Coronary artery (tissue), 2 donors: ENCODE measurements at regions not wholly inside any gene's neighbourhood (a gene's known extent, or its start where the extent isn't known, plus 50 kb on each side); places are given as distances from the start of the nearest gene placed in this dataset.

Experiments
- DNase-seq: peaks from one replicate; pipeline ENCODE4 v3.0.0-alpha.2; 2017; ENCODE audit warnings: low spot score
- H3K27ac ChIP-seq, 2 donors: fragments of 200-600 bp; sonication (generic); one replicate each; pipeline ENCODE4 v1.5.1; 2016 to 2019
- H3K4me3 ChIP-seq: fragments of 200-600 bp; sonication (generic); 2 replicates; pipeline ENCODE4 v1.5.1; 2016; ENCODE audit warnings: mild to moderate bottlenecking, moderate library complexity
- TF ChIP-seq, protein P1 (sequence below): fragments of 200-600 bp; sonication (generic); IDR thresholded peaks from one replicate; pipeline ENCODE4 v1.5.1; 2019; ENCODE audit warnings: antibody characterized with exemption

DNA sequence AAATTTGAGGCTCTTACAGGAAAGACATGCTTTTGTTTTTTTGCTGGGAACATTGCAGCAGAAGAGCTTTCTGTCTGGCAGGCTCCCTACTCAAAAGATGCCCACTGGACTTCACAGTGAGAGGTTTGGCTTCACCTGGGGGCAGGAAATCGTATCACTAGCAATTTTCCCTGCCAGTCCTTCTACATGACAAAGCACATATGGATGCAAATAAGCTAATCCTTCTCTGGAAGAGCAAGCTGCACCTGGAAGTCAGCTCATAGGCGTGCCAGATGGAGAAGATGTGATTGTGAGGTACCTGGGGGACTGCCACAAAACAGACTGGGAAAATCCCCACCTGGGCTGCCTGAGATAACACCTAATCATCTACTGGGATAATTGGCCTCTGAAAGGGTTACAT, 195.0 kb upstream of the CPHXL start:
- TF ChIP-seq, protein P1, sequence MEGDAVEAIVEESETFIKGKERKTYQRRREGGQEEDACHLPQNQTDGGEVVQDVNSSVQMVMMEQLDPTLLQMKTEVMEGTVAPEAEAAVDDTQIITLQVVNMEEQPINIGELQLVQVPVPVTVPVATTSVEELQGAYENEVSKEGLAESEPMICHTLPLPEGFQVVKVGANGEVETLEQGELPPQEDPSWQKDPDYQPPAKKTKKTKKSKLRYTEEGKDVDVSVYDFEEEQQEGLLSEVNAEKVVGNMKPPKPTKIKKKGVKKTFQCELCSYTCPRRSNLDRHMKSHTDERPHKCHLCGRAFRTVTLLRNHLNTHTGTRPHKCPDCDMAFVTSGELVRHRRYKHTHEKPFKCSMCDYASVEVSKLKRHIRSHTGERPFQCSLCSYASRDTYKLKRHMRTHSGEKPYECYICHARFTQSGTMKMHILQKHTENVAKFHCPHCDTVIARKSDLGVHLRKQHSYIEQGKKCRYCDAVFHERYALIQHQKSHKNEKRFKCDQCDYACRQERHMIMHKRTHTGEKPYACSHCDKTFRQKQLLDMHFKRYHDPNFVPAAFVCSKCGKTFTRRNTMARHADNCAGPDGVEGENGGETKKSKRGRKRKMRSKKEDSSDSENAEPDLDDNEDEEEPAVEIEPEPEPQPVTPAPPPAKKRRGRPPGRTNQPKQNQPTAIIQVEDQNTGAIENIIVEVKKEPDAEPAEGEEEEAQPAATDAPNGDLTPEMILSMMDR: no peak
- H3K4me3 ChIP-seq: no peak overlapping the region
- no peak for DNase-seq
- H3K27ac ChIP-seq: no peak overlapping the region

DNA sequence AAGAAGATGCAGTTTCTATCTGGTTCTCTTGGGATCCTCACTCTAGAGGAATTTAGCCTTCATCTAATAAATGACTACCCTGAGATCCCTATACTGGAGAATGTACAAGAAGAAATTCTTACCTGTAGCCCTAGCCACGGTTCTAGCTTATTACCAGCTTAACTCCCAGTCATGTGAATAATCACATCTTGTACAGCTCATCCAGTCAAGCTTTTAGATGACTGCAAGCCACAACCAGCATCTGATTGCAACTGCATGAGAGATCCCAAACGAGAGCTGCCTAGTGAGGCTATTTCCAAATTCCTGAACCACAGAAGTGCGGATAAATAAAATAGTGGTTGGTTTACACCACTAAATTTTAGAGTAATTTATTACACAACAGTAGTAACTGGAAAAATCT, 196.0 kb upstream of the CPHXL start:
- TF ChIP-seq, protein P1: no peak
- DNase-seq: no peak
- Histone ChIP-seq H3K4me3 (no peak overlapping the region), H3K27ac (no peak overlapping the region)

DNA sequence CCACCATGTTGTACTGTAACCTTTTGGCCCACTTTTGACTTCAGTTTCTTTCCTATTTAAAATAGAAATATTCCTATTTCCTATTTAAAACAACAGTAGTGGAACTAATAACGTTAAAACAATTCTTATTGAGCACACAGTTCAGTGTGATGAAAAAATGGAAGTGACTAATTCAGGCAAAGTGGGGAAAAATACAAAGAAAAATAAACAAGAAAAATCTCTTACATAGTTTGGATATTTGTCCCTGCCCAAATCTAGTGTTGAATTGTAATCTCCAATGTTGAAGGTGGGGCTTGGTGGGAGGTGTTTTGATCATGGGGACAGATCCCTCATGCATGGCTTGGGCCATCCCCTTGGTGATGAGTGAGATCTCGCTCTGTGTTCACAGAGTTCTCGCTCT, 198.1 kb upstream of the CPHXL start:
- H3K4me3 ChIP-seq: no peak overlapping the region
- TF ChIP-seq, protein P1: no peak
- DNase-seq: no peak
- H3K27ac ChIP-seq: no peak overlapping the region

DNA sequence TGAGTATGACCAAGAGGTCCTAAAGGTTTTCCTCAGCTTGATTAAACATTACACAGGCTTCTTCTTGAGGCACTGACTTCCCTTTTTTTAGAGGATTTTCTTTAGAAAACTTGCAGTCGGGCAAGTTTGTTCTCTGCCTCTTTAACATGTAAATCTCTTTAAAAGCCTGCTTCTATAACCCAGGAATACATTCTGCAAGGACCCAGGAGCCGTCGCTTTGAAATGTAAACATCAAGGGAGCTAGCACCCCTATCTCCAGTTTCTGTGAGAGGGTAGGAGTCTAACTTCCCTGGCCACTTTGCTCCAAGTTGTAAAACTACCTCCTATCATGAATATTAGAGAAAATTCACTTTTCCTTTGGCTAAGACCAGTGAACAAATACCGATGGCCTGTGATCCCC, 201.5 kb upstream of the CPHXL start:
- Histone ChIP-seq H3K4me3 (no peak overlapping the region), H3K27ac (no peak overlapping the region)
- TF ChIP-seq, protein P1: no peak
- DNase-seq: no peak

DNA sequence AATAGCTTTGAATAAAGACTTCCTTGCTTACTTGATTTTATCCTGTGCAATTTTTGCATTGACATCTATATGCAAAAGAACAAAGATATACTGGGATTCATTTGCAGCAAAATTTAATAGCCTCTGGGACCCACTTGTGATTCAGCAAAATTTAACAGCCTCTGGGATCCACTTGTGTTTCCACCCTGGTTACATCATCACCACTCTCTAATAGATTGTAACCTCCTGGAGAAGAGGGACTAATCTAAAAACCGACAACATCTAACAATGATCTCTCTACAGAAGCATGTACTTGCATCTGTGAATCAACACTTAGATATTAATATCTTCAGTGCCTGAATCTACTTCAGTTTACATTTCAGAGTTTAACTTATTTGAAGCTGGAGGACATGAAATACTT, 202.0 kb upstream of the CPHXL start:
- Histone ChIP-seq H3K27ac (no peak overlapping the region), H3K4me3 (no peak overlapping the region)
- no peak for DNase-seq
- TF ChIP-seq, protein P1: no peak

DNA sequence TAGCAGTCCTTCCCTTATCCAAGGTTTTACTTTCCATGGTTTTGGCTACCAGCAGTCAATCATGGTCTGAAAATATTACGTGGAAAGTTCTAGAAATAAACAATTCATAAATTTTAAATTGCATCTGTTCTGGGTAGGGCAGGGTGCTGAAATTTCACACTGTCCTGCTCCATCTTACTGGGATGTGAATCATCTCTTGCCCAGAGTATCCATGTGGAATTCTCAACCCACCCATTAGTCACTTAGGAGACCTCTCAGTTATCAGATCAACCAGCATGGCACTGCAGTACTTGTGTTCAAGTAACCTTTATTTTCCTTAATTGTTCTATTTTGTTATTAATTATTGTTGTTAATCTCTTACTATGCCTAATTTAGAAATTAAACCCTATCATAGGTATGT, 202.8 kb upstream of the CPHXL start:
- H3K4me3 ChIP-seq: no peak overlapping the region

DNA sequence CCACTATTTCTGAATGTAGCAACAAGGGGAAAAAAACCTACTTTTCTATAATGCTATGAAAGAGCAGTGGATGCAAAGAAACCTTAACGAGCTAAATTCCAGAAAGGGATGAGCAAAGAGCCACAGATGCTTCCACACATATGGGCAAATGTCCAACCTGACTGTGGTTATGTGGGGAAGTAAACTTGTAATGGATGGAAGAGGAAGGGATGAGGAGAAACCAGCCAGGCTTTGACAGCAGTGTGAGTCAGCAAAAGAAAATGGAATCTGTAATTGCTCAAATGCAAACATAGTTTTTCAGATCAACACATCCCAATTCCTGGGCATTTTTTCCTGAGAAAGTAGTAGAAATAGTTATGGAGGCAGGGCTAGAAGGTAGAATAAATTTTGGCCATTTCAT, 204.8 kb upstream of the CPHXL start:
- DNase-seq: no peak
- TF ChIP-seq, protein P1: no peak
- H3K27ac ChIP-seq: no peak overlapping the region

More for the DNA sequence above, 202.8 kb upstream of the CPHXL start:
- H3K27ac ChIP-seq: no peak overlapping the region
- TF ChIP-seq, protein P1: no peak
- DNase-seq: no peak

More for the DNA sequence above, 204.8 kb upstream of the CPHXL start:
- no peak overlapping the region for H3K4me3 ChIP-seq
